GM21723 (cell line): ENCODE measurements at regions not wholly inside any gene's neighbourhood (a gene's known extent, or its start where the extent isn't known, plus 50 kb on each side); places are given as distances from the start of the nearest gene placed in this dataset.

Experiments used
- ATAC-seq: cut with Tn5 transposase; IDR thresholded peaks from one replicate; pipeline ENCODE4 v1.9.1; 2021; ENCODE audit warnings: mild to moderate bottlenecking, moderate library complexity; ENCODE audit not compliant: unreplicated experiment

DNA sequence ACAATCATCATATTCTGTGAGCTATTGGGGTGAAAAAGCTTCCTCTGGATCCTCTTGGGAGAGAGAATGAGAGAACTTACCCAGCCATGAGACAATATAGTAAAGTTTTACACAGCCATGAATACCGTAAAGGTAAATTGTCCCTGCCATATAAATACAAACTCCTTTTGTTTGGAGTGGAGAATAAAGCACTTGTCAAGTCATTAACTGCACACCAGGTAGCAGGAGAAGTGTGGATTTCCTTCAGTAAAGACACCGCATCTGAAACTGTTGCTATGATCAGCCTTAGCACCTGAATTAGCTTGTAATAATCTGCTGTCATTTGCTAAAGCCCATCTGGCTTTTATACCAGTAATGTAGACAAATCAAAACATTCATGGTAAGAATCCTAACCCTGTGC lies 336.6 kb upstream of the SLCO3A1 start:
- ATAC-seq = no peak

DNA sequence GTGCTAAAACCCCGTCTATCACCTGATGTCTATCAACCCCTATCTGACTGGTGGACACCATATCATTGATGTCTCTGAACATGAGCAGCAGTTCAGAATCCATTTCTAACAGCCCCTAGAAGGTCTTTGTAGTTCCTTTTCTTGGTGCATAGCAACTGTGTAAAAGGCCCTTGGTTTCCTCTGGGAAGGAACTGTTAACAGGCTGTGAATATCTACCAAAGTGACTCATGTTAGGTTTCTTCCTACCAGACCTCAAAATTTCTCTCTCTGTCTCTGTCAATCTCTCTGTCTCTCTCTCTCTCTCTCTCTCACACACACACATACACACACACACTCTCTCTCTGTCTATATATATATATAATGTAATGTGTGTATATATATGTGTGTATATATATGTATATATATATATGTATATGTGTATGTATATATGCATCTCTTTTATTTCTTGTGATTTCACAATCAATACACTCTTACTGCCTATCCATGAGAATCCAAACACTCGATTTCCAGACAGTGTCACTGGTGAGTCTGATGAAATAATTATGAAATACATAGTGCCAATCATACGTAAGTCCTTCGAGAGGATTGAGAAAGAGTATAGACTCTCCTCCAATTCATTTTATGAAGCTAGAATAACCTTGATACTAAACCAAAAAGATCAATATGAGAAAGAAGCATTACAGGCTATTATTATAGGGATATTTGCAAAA lies 335.9 kb upstream of the SLCO3A1 start:
- no peak for ATAC-seq

DNA sequence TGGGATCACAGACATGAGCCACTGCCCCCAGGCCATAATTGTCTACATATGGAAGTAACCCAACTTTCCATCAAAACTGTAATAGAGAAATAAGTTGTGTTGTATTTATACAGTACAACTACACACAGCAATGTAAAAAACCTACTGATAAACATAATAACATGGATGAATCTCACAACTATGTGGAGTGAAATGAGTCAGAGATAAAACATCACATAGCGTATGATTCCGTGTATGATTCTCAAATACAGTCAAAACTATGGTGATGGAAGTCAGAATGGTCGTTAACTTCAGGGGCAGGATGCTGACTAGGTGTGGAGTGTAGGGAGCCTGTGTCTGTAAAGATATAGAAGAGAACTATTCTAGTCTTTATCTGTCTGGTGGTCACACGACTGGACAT lies 332.7 kb upstream of the SLCO3A1 start:
- ATAC-seq = no peak

DNA sequence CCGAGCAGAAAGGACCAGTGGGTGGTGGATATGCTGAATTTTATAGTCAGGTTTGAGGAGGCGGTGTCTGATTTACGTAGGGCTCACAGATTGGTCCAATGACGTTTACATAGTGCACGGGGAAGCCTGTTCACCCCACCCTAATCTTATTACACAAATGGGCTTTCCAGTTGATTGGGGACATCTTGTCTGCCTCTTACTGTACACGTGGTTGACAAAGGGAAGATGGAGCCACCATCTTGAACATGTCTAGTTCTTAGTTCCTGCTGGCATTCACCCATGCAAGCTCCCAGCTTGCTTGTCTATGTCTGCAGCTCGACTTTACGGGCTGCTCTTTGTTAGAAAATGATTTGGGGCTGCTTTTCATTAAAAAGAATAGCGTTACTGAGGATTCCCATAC lies 332.0 kb upstream of the SLCO3A1 start:
- ATAC-seq = no peak

DNA sequence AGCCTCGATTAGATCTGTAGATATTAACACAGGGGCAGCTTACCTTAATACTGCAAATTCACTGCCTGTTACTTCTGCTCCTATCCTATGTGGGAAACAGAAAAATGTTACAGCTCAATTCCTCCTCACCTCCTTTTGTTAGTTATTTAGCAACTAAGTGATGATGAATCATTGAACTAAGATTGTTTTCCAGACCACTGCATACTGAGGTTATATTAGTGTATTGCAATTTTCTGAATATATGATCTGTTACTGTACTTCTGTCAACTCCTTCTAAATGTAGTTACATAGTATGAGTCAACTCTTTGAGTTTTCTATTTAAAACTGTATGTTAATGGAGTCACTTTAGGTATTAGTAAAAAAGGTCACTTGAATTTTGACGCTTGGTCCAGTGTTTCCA lies 331.5 kb upstream of the SLCO3A1 start:
- ATAC-seq = no peak

DNA sequence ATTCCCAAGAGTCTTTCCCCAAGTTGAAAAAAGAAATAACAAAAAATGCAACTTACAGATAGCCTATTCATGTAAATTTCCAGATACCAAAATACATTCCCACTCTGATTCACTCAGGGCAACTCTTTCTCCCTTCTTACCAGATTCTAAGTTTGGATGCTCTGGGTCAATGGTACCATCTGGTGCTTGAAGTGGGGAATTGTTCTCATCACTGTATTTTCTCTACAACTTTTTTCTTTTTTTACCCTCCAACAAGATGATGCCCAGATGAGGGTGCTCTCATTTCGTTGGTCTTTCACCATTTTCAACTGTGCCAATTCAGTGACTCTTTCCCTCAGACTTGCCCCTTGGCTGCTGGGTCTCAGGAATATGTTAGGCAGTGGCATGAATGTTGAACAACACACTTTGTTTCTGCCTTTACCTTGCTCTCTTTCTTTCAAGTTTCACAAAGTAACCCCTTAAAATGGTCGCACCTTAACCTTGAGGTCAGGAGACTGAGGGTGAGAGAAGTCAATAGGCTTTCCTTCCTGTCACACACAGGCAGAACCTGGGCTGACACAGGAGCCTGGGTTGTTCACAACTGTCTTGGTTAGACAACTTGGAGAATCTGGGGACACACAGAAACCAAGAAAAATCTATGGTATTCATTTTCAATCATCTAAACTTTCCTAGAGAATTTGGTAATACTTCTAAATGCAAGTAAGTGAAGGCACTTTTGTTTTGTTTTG lies 330.7 kb upstream of the SLCO3A1 start:
- no peak for ATAC-seq

DNA sequence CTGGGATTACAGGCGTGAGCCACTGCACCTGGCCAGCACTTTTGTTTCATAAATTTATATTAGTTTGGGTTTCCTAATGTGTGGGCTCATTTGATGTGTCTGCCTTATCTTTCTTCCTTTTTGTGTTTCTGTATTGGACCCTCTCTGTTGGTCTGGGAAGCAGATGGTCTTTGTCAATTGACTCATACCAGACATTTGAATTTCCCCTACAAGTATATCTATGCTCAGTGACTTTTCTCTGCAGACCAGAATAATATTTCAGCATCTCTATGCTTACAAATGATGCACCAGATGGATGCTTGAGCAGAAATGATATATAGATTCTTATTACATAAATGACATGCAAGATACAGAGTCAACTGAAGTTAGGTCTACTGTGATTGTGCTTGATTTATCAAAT lies 329.9 kb upstream of the SLCO3A1 start:
- no peak for ATAC-seq

DNA sequence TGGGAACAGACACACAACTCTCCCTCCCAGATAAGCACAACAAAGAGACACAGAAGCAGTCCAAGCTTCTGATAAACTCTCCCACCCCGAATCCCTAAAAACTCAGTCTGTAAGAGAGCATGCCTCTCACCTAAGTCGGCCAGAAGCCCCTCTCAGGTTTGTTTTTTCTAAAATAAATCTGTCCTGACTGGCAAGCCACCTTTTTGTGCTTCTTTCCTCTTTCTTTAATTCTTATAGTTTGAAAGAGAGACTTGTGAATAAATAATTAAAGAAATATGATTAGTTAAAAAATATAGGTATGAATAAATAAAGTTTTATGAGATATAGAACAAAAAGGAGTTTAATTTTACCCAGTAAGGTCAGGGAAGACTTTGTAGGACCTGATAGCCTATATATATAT lies 329.0 kb upstream of the SLCO3A1 start:
- no peak for ATAC-seq

DNA sequence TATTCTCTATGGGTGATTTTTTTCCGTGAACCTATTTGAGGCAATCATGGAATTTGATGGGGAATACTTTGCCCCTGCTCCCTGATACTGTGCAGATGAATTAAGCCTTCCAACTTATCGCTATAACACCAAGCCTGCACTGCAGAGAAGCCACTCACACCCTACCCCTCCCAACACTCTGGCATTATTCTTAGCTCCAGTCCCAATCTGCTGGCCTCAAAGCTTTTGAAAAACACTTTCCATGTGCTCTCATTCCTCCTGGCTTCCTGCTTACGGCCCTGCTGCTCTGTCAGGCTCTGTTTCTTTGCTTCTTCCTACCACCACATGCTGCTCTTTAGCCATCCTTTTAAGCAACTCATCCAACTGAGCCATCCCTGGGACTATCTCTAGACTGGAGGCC lies 327.8 kb upstream of the SLCO3A1 start:
- no peak for ATAC-seq

DNA sequence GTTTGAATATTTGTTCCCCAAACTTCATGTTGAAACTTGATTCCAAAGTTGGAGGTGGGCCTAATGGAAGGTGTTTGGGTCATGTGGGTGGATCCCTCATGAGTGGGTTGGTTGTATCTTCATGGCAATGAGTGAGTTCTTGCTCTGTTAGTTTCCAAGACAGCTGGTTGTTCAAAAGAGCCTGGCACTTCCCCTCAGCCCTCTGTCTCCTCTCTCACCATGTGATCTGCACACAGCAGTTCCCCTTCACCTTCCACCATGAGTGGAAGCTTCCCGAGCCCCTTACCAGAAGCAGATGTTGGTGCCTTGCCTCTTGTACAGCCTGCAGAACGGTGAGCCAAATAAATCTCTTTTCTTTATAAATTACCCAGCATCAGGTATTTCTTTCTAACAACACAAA lies 327.1 kb upstream of the SLCO3A1 start:
- ATAC-seq = no peak

DNA sequence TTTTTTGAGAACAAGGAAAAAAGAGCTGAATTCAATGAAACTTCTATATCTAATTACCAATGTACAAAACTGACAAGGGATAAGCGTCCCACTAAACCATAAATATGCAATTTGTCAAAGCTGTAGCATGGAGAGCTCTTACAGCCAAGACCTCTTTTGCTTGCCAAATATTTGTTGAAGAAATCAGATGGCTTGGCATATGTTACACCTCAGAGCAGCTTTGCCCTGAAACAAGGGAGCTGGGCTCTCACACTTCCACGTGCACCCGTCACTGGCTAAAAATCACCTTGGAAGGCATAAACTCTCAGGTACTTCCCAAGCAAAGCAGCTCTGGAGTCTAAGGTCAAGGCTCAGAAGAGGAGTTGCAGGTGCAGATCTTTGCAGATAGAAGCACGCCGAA lies 324.7 kb upstream of the SLCO3A1 start:
- no peak for ATAC-seq

DNA sequence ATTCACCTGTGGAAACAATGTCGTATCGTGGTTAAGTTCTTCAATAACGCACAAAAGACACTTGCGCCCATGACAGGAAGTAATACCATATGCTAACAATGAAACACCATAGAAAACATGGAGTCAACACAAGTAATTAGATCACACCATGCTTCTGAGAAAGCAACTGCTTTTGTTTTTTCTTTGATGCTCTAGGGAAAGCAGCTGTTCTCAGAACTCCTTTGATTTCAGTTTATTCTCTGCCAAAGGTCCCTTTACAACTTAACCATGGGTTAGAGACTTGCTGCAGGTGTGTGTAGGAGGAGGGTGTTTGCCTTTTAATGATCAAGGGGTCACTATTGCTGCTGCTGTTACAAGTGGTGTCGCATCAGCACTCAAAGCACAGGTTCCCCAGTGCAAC lies 324.0 kb upstream of the SLCO3A1 start:
- ATAC-seq = no peak

DNA sequence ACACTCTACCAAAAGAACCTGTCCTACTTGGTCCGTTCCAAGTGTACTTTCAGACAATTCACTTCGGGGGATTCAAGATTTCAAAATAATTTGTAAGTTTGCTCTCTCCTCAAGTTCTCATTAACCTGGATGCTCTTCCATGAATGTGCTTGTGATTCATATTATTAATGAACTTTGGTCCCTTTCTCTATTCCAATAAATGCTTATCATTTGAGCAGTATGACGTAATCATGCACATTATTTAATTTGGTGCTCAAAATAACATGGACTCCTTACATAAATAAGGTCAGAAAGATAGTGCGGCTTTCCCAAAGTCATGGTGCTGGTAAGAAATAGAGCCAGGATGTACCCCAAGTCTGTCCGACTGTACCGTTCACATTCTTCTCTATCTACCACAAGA lies 323.2 kb upstream of the SLCO3A1 start:
- no peak for ATAC-seq

DNA sequence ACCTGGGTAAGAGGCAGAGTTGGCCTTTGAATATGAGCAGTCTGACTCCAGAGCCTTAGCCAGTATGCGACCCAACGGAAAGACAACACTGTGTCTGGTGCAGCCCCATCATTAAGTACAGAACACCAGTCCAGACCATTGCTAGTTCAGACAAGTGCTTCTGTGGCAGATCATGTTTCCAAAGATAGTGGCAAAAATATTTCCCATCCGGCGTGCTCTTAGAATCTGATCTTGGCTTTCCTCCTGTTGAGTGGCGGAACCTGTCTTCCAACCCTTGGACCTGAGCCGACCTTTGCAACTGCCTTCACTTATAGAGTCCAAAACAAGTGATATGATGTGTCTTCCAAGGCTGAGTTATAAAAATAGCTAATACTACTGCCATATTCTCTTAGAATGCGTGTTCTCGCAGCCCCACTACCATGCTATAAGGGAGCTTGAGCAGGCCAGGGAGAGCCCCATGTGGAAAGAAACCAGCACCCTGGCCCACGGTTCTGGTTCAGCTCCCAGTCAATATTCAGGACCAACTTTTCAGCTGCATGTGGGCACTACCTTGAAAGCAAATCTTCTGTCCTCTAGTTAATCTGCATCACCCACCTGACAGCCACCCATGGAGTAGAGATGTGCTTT lies 322.4 kb upstream of the SLCO3A1 start:
- ATAC-seq = no peak

DNA sequence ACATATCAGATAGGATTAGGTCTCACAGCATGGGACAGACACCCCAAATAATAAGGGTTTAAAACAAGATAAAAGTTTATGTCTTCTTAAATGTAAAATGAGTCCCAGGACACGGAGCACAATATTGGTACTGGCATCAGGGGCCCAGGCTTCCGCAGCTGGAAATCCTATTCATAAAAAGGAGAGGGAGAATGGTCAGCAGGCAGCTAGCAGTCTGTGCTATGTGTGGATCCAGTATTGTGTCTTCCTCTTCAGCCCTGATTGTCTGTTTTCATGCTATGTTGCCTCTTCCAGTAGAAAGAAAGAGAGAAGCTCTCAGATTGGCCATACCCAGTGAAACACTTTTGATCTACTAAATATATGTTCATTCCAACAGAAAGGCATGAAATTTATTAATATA lies 319.3 kb upstream of the SLCO3A1 start:
- no peak for ATAC-seq

DNA sequence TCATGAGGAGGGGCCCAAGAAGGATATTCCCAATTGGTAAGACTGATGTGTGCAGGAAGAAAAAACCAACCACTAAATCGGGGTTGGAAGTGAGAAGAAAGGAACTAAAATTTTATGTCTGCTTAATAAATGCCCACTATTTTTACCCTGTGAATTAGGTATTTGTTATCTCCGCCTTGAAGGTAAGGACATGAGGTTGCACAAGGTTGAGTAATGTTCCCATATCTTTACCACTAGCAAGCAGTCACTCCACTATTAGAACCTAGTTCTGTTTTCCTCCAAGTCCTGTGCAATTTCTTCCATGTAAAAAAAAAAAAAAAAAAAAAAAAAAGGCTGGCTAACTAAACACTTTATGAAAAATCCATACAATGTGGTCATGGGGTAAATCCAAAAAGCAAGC lies 318.5 kb upstream of the SLCO3A1 start:
- no peak for ATAC-seq

DNA sequence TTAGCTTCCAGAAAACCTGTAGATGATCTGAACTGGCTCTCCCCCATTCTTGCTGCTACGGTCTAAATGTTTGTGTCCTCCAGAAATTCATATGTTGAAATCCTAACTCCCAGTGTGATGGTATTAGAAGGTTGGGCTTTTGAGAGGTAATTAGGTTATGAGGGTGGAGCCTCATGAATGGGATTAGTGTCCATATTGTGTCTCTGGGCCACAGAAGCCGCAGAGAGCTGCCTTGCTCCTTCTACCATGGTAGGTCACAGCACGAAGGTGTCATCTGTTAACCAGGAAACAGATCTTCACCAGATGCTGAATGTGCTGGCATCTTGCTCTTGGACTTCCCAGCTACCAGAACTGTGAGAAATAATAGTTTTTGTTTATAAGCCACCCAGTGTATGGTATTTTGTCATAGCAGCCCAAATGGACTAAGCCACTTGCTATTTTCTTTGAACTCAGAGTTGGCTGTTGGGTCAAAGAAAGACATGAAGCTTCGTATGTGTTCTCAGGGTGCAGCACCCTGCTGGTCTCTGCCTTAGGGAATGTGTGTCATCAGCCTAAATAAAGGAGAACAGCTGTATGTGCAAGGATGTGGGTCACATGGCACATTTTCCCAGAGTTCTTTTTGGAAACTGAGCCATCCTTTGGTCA lies 317.5 kb upstream of the SLCO3A1 start:
- no peak for ATAC-seq

DNA sequence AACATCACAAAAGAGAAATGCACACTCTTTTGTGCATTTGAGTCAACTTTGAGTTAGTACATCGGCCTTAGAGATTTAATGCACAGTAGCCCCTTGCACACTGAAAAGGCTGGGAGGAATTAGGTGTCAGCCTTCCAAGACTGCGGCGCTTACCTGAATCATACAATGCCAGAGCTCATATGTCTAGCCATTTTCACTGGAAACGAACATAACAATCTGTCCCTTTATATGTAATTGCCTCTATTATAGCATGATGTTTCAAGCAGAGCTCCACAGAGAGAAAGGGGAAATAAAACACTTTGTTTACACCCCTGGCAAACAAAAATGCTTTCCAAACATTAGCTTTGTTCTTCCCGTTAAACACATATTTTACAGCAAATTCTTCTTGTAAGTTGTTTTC lies 315.7 kb upstream of the SLCO3A1 start:
- no peak for ATAC-seq

DNA sequence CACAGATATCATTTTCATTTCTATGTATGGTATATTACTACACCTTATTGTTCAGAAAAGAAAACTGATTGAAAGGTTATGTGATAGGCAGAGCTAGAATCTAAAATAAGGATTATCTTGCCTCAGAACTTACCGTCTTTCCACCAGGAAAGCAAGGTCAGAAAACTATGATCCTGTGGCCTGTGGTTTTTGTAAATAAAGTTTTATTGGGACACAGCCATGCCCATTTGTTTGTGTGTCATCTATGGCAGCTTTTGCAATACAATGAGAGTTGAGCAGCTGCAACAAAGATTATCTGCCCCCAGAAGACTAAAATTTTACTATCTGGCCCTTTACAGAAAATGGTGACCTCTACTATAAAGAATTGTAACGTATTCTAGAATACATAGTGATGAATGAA lies 314.7 kb upstream of the SLCO3A1 start:
- ATAC-seq = no peak

DNA sequence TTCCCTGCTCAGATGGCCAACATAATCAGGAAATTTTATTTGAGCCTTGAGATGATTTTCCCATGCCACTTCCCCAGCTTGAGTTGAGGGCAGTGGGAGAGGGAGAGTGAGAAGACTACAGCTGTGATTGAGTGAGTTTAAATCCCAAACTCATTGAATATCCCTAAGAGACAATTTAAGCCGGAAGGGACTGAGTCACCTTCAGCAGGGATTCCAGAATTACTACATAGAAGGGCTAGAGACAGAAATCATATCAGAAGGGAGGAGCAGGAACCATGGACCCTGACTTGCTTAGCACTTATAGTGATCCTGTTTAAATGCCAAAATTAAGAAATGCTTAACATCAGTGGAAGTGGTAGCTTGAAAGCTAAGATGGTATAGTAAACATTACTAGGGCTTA lies 312.2 kb upstream of the SLCO3A1 start:
- ATAC-seq = no peak

DNA sequence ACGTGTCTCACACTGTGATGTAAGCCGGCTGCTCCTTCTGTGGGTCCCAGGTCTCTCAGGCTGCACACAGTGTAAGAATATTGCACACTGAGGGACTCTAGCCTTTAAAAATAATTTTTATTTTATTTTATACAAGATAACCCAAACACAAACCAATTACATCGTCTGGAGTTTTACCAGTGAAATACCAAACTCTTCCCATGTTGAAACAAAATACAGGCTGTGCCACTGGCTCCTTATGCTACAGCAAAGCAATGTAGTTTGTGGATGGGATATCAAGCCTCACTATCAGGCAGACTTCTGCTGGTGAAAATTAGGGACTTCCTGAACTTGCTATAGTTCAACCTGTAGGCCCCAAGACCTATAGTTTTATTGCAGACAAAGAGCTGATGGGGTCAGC lies 311.3 kb upstream of the SLCO3A1 start:
- no peak for ATAC-seq

DNA sequence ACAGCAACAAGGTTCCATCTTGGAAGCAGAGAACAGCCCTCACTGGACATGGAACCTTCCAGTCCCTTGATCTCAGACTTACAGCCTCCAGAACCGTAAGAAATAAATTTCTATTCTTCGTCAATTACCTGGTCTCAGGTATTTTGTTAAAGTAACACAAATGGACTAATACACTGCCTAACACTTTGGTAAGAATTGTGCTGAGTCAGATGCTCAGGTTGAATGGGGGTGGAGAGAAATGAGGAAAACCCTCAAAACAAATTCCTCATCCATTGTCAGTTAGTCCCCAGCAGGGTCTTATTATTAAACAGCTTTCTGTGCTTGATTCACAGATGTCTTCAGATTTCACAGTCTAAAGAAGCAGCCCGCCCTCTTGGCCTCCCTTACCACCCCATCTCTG lies 306.2 kb upstream of the SLCO3A1 start:
- no peak for ATAC-seq
